ENCODE measurements at regions not wholly inside any gene's neighbourhood (a gene's known extent, or its start where the extent isn't known, plus 50 kb on each side); places are given as distances from the start of the nearest gene placed in this dataset.

DNA sequence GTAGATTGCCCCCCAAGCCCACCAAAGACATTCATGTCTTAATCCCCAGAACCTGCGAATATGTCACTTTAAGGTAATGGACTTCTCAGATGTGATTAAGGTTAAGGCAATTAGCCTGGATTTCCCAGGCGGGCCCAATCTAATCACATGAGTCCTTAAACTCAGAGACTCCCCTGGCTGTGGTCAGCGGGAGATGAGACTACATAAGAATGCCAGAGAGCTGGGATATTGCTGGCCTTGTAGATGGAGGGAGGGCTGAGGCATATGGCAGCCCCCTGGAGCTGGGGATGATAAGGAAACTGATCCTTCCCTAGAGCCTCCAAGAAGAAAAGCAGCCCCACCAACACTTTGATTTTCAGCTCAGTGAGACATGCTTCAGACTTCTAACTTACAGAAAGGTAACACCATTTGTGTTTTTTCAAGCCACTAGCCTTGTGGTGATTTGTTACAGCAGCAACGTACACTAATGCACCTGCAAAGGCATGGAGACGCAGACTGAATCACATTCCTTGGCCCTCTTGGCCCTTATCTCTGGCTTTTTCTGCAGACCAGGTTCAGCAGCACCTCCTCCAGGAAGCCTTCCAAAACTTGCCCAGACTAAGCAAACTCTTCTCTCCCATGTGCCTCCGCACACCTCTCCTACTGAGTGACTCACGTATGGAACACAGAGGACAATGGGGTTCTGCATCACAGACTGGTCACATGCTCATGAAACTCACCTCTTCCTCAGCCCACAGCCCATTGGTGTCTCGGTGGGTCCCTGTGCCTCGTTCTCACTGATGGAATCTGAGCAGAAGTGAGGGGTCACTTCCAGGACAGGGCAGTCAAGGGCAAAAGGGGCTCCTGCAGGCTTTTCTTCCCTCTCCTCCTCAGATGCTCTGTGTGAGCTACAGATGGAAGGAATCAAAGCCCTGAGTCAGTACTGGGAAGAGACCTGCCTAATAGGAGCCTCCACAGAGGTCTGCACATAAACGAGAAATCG is 86.3 kb upstream of the HMGXB4 start:
- TF ChIP-seq, protein P1, sequence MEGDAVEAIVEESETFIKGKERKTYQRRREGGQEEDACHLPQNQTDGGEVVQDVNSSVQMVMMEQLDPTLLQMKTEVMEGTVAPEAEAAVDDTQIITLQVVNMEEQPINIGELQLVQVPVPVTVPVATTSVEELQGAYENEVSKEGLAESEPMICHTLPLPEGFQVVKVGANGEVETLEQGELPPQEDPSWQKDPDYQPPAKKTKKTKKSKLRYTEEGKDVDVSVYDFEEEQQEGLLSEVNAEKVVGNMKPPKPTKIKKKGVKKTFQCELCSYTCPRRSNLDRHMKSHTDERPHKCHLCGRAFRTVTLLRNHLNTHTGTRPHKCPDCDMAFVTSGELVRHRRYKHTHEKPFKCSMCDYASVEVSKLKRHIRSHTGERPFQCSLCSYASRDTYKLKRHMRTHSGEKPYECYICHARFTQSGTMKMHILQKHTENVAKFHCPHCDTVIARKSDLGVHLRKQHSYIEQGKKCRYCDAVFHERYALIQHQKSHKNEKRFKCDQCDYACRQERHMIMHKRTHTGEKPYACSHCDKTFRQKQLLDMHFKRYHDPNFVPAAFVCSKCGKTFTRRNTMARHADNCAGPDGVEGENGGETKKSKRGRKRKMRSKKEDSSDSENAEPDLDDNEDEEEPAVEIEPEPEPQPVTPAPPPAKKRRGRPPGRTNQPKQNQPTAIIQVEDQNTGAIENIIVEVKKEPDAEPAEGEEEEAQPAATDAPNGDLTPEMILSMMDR (IDR thresholded peaks at IDR 0.05; ENCODE audit: insufficient read depth, low read depth, low read length), result no peak
- no peak for TF ChIP-seq EZH2 (IDR thresholded peaks at IDR 0.05; ENCODE audit: insufficient read depth, low read length)

Measured in astrocyte (in vitro differentiated cells and primary cell).